Right cardiac atrium (tissue), 5 donors: ENCODE measurements at regions not wholly inside any gene's neighbourhood (a gene's known extent, or its start where the extent isn't known, plus 50 kb on each side); places are given as distances from the start of the nearest gene placed in this dataset.
A peak's percentile ranks its signal among the peaks of the same experiment; 100 is the strongest.

Experiments
- ATAC-seq, 2 donors: fragments of 200-7000 bp; cut with Tn5 transposase; one replicate each; pipeline versions ENCODE4 v1.8.0 to v1.9.1; 2020; ENCODE audit warnings: moderate library complexity in 2 of 2, mild to moderate bottlenecking in 1 of 2
- DNase-seq, 3 donors: peaks; one replicate each; pipeline ENCODE4 v3.0.0-alpha.2; 2020
- H3K27ac ChIP-seq: one replicate; pipeline ENCODE4 v1.5.1; 2013; ENCODE audit warnings: mild to moderate bottlenecking, low read length, control low read depth, moderate library complexity
- H3K27me3 ChIP-seq: one replicate; pipeline ENCODE4 v1.6.1; 2013; ENCODE audit not compliant: control insufficient read depth, insufficient read depth
- H3K4me1 ChIP-seq: one replicate; pipeline ENCODE4 v1.6.1; 2013; ENCODE audit warnings: low read length; ENCODE audit not compliant: control insufficient read depth, insufficient read depth
- H3K4me3 ChIP-seq: one replicate; pipeline ENCODE4 v1.5.1; 2013; ENCODE audit warnings: low read length, control low read depth
- H3K9me3 ChIP-seq: one replicate; pipeline ENCODE4 v1.6.1; 2013; ENCODE audit warnings: low read length; ENCODE audit not compliant: control insufficient read depth
- WGBS: extraction: QIAGEN DNeasy Blood & Tissue Kit; methylation state at CpG from one replicate; pipeline ENCODE4 v1.1.7; 2013; 5-methylcytosine and 5-hydroxymethylcytosine counted together
- intact Hi-C, 4 donors: fragments of 100-400 bp; cut with DNase I; formaldehyde crosslinking; loops; one replicate each; pipeline versions ENCODE4 v1.11.0 to v1.14.0; 2022 to 2023
- donor health status: healthy with polysubstance abuse.
- donor health status: DM: no; HTN: yes; CAD: no.
- donor health status: DM: no; HTN: no; CAD: no.
- donor health status: DM: no; HTN: yes; CAD: no; lungs with severe emphysema.
- donor health status: DM: yes; HTN: yes; CAD: no.

- no peak for ATAC-seq
- no peak overlapping the region for H3K27ac ChIP-seq
- no peak overlapping the region for H3K4me3 ChIP-seq
- DNase-seq: no peak
- 71% methylated on average over 2 of the region's 2 CpGs for WGBS
- H3K4me1 ChIP-seq: no peaks in the 10 kb centered on the region
- no peaks in the 10 kb centered on the region for H3K9me3 ChIP-seq
- intact Hi-C loops: no loop called here
- H3K27me3 ChIP-seq: no peaks in the 10 kb centered on the region
Observed at GRCh38 chr11:112797092-112797491, 164.1 kb upstream of the NCAM1 start.

DNA sequence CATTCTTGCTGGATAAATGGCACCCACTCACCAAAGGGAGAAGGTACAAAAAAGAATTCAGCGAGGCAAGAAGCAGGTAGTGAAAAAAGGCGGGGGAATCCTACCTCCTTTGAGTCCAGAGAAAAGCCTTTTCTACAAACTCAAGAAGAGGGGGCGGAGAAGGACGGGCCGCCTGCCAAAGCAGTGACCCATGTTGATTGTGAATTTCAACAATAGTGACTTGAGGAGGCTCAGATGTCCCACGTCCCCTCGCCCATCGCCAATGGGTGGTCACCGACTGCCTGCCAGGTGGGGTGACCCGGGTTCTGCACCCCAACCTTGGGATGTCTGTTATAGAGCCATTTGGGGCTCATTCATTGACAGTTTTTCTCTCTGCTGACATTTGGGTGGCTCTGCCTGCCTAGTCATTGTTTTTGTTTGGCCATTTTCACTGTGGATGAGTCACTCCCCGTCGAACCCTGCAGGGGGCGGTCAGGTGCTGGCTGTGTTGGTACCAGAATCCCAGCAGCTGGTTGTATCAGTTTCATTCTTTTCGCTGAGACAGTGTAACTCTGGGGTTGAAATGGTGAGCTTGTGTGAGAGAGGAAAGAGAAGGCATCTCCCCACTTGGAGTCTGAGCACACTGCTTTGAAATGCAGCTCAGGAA is 163.4 kb upstream of the NCAM1 start:
- Histone ChIP-seq H3K4me1 (no peaks in the 10 kb centered on the region), H3K27me3 (no peaks in the 10 kb centered on the region), H3K4me3 (no peak overlapping the region), H3K9me3 (no peaks in the 10 kb centered on the region), H3K27ac (no peak overlapping the region)
- ATAC-seq (no peak), DNase-seq (peak in 2 of 3 donors; percentile 68 to 72)
- intact Hi-C loops: no loop called here
- WGBS: 54% methylated on average over 14 of the region's 14 CpGs

- intact Hi-C loops: no loop called here
- no peak overlapping the region for H3K4me3 ChIP-seq
- no peaks in the 10 kb centered on the region for H3K4me1 ChIP-seq
- 82% methylated on average over 11 of the region's 11 CpGs for WGBS
- H3K27ac ChIP-seq: no peak overlapping the region
- H3K9me3 ChIP-seq: no peaks in the 10 kb centered on the region
- no peaks in the 10 kb centered on the region for H3K27me3 ChIP-seq
- DNase-seq: no peak
- ATAC-seq: no peak
Observed at GRCh38 chr11:112801025-112801816, 160.0 kb upstream of the NCAM1 start.

DNA sequence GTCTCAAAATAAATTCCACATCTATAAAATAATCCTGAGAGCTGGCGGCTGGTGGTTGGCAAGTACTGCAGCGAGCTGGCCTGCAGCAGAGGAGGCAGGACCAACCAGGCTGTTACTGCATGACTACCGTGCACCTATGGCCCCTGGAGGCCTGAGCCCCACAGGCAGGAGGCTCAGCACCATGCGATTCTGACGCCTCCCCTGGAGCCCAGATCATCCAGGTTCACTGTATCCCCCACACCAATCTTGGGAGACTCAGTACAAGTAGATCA is 159.5 kb upstream of the NCAM1 start:
- WGBS: 71% methylated on average over 5 of the region's 5 CpGs
- H3K4me3 ChIP-seq: no peak overlapping the region
- no peaks in the 10 kb centered on the region for H3K9me3 ChIP-seq
- H3K27me3 ChIP-seq: no peaks in the 10 kb centered on the region
- no peak for ATAC-seq
- intact Hi-C loops: no loop called here
- peak in 1 of 3 donors; percentile 36 for DNase-seq
- H3K27ac ChIP-seq: no peak overlapping the region
- H3K4me1 ChIP-seq: no peaks in the 10 kb centered on the region

- intact Hi-C loops: no loop called here
- 35% methylated on average over 3 of the region's 3 CpGs for WGBS
- no peak for DNase-seq
Observed at GRCh38 chr11:112805658-112806057, 155.6 kb upstream of the NCAM1 start.

GRCh38 chr11:112806256-112806655 is 155.0 kb upstream of the NCAM1 start:
- Histone ChIP-seq H3K27ac (no peak overlapping the region), H3K9me3 (no peaks in the 10 kb centered on the region), H3K4me3 (no peak overlapping the region), H3K4me1 (no peaks in the 10 kb centered on the region), H3K27me3 (no peaks in the 10 kb centered on the region)
- no peak for ATAC-seq
- intact Hi-C loops: no loop called here
- no peak for DNase-seq

More at GRCh38 chr11:112805658-112806057, 155.6 kb upstream of the NCAM1 start:
- no peak overlapping the region for H3K4me3 ChIP-seq
- no peaks in the 10 kb centered on the region for H3K4me1 ChIP-seq
- no peaks in the 10 kb centered on the region for H3K9me3 ChIP-seq
- ATAC-seq: peak in 1 of 2 donors; percentile 68
- H3K27ac ChIP-seq: no peak overlapping the region
- H3K27me3 ChIP-seq: no peaks in the 10 kb centered on the region

GRCh38 chr11:112806876-112807275 is 154.3 kb upstream of the NCAM1 start:
- 13% methylated on average over 3 of the region's 3 CpGs for WGBS
- Histone ChIP-seq H3K9me3 (no peaks in the 10 kb centered on the region), H3K4me3 (no peak overlapping the region), H3K4me1 (no peaks in the 10 kb centered on the region), H3K27me3 (no peaks in the 10 kb centered on the region), H3K27ac (no peak overlapping the region)
- no peak for ATAC-seq
- intact Hi-C loops: no loop called here
- no peak for DNase-seq

- Histone ChIP-seq H3K27me3 (no peaks in the 10 kb centered on the region), H3K4me3 (no peak overlapping the region), H3K9me3 (no peaks in the 10 kb centered on the region), H3K27ac (no peak overlapping the region), H3K4me1 (no peaks in the 10 kb centered on the region)
- intact Hi-C loops: no loop called here
- 60% methylated on average over 2 of the region's 2 CpGs for WGBS
- DNase-seq: no peak
- no peak for ATAC-seq
Observed at GRCh38 chr11:112809429-112809828, 151.8 kb upstream of the NCAM1 start.

DNA sequence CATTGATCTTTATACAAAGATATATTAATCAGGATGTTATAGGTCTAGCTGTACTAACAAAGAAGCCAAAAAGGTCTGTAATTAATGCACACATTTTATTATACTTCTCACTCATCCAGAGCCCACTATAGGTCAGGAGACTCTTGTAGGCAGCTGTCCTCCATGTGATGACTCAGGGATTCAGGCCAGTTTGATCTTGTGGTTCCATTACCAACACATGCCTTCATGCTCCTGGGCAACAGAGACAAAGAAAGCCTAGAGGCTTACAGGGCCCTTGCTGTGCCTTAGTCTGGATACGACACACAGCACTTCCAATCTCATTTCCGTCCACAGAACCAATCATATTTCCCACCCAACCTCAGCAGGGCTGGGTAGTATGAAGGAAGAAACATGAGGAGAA is 150.3 kb upstream of the NCAM1 start:
- DNase-seq: no peak
- no peak overlapping the region for H3K4me3 ChIP-seq
- no peak overlapping the region for H3K27ac ChIP-seq
- H3K9me3 ChIP-seq: no peaks in the 10 kb centered on the region
- 45% methylated on average over 2 of the region's 2 CpGs for WGBS
- H3K27me3 ChIP-seq: no peaks in the 10 kb centered on the region
- H3K4me1 ChIP-seq: no peaks in the 10 kb centered on the region
- ATAC-seq: no peak
- intact Hi-C loops: no loop called here

- H3K4me1 ChIP-seq: no peaks in the 10 kb centered on the region
- H3K27me3 ChIP-seq: no peaks in the 10 kb centered on the region
- intact Hi-C loops: no loop called here
- no peak overlapping the region for H3K27ac ChIP-seq
- H3K4me3 ChIP-seq: no peak overlapping the region
- no peak for DNase-seq
- WGBS: 72% methylated on average over 4 of the region's 4 CpGs
- H3K9me3 ChIP-seq: no peaks in the 10 kb centered on the region
- no peak for ATAC-seq
Observed at GRCh38 chr11:112811783-112812182, 149.4 kb upstream of the NCAM1 start.

- no peak for ATAC-seq
- DNase-seq: no peak
- no peak overlapping the region for H3K4me3 ChIP-seq
- intact Hi-C loops: no loop called here
- no peaks in the 10 kb centered on the region for H3K9me3 ChIP-seq
- 40% methylated on average over 2 of the region's 2 CpGs for WGBS
- no peak overlapping the region for H3K27ac ChIP-seq
- H3K4me1 ChIP-seq: no peaks in the 10 kb centered on the region
- no peaks in the 10 kb centered on the region for H3K27me3 ChIP-seq
Observed at GRCh38 chr11:112812729-112813128, 148.5 kb upstream of the NCAM1 start.

- Histone ChIP-seq H3K9me3 (no peaks in the 10 kb centered on the region), H3K27me3 (no peaks in the 10 kb centered on the region), H3K4me3 (no peak overlapping the region), H3K27ac (no peak overlapping the region), H3K4me1 (no peaks in the 10 kb centered on the region)
- no peak for DNase-seq
- ATAC-seq: no peak
- intact Hi-C loops: no loop called here
- WGBS: 91% methylated on average over 4 of the region's 4 CpGs
Observed at GRCh38 chr11:112814168-112814567, 147.1 kb upstream of the NCAM1 start.
